ENCODE measurements at regions not wholly inside any gene's neighbourhood (a gene's known extent, or its start where the extent isn't known, plus 50 kb on each side); places are given as distances from the start of the nearest gene placed in this dataset.

DNA sequence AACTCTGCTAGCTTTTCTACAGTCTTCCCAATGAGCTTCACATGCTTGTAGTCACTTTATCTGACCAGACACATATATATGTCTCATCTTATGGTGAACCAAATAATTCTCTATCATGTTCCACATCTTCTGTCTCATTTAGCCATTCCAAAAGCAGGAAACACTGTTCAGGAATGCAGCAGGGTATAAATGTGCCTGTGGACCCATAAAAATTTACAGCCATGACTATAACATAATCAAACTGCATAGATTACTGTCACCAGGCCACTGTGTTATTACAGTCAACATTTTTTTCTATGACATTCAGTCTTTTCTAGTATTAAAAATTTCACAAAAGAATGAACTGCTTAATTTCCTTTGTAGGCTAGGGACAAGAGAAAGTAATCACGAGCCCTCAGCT, 170.0 kb upstream of the NPY2R start:
- TF ChIP-seq CTCF (IDR thresholded peaks at IDR 0.05; ENCODE audit: poor library complexity, severe bottlenecking) (no peak), RAD21 (conservative IDR thresholded peaks at IDR 0.05) (no peak), POLR2AphosphoS5 (IDR thresholded peaks at IDR 0.05) (no peak)
